ENCODE measurements at regions not wholly inside any gene's neighbourhood (a gene's known extent, or its start where the extent isn't known, plus 50 kb on each side); places are given as distances from the start of the nearest gene placed in this dataset.

- H3K9me3 ChIP-seq = no peaks in the 10 kb centered on the region
Measured at GRCh38 chr3:25895031-25895430, 105.1 kb downstream of the OXSM start.

GRCh38 chr3:25895443-25895842 is 105.6 kb downstream of the OXSM start:
- WGBS, 5 donors = 90 to 99% (median 94%) methylated on average over 3 of the region's 3 CpGs

More at GRCh38 chr3:25895031-25895430, 105.1 kb downstream of the OXSM start:
- Histone ChIP-seq H3K4me3 (no peak overlapping the region), H3K36me3 (no peaks in the 10 kb centered on the region), H3K4me1 (no peaks in the 10 kb centered on the region), H3K27ac (no peak overlapping the region), H3K27me3 (replicated peaks in 1 of 7) (no peaks in the 10 kb centered on the region)
- intact Hi-C loops (cut with DNase I; ENCODE audit: low total_unique reads) = no loop called here
- no peak for DNase-seq
- WGBS, 5 donors = 87 to 99% (median 93%) methylated on average over 2 of the region's 2 CpGs
- no peak for TF ChIP-seq POLR2A (IDR thresholded peaks at IDR 0.05)
- TF ChIP-seq POLR2AphosphoS5 (IDR thresholded peaks at IDR 0.05) = no peak
- TF ChIP-seq CTCF (IDR thresholded peaks at IDR 0.05 in 8 of 11, conservative IDR thresholded peaks at IDR 0.05 in 3 of 11) = no peak

GRCh38 chr3:25897019-25897418 is 107.1 kb downstream of the OXSM start:
- TF ChIP-seq POLR2A (IDR thresholded peaks at IDR 0.05) (no peak), POLR2AphosphoS5 (IDR thresholded peaks at IDR 0.05) (no peak), CTCF (IDR thresholded peaks at IDR 0.05 in 8 of 11, conservative IDR thresholded peaks at IDR 0.05 in 3 of 11) (no peak)
- no peak overlapping the region for H3K27ac ChIP-seq
- no peaks in the 10 kb centered on the region for H3K36me3 ChIP-seq
- no peaks in the 10 kb centered on the region for H3K27me3 ChIP-seq (replicated peaks in 1 of 7)
- no peak overlapping the region for H3K4me3 ChIP-seq
- no peak for DNase-seq
- no peaks in the 10 kb centered on the region for H3K9me3 ChIP-seq
- intact Hi-C loops (cut with DNase I; ENCODE audit: low total_unique reads) = no loop called here
- WGBS, 5 donors = 73 to 86% (median 79%) methylated on average over 6 of the region's 6 CpGs
- no peaks in the 10 kb centered on the region for H3K4me1 ChIP-seq

More at GRCh38 chr3:25895443-25895842, 105.6 kb downstream of the OXSM start:
- no peak overlapping the region for H3K4me3 ChIP-seq
- no peaks in the 10 kb centered on the region for H3K4me1 ChIP-seq
- intact Hi-C loops (cut with DNase I; ENCODE audit: low total_unique reads) = no loop called here
- no peak for TF ChIP-seq POLR2AphosphoS5 (IDR thresholded peaks at IDR 0.05)
- TF ChIP-seq POLR2A (IDR thresholded peaks at IDR 0.05) = no peak
- TF ChIP-seq CTCF (IDR thresholded peaks at IDR 0.05 in 8 of 11, conservative IDR thresholded peaks at IDR 0.05 in 3 of 11) = no peak
- no peak overlapping the region for H3K27ac ChIP-seq
- H3K27me3 ChIP-seq (replicated peaks in 1 of 7) = no peaks in the 10 kb centered on the region
- no peak for DNase-seq
- H3K36me3 ChIP-seq = no peaks in the 10 kb centered on the region
- no peaks in the 10 kb centered on the region for H3K9me3 ChIP-seq

DNA sequence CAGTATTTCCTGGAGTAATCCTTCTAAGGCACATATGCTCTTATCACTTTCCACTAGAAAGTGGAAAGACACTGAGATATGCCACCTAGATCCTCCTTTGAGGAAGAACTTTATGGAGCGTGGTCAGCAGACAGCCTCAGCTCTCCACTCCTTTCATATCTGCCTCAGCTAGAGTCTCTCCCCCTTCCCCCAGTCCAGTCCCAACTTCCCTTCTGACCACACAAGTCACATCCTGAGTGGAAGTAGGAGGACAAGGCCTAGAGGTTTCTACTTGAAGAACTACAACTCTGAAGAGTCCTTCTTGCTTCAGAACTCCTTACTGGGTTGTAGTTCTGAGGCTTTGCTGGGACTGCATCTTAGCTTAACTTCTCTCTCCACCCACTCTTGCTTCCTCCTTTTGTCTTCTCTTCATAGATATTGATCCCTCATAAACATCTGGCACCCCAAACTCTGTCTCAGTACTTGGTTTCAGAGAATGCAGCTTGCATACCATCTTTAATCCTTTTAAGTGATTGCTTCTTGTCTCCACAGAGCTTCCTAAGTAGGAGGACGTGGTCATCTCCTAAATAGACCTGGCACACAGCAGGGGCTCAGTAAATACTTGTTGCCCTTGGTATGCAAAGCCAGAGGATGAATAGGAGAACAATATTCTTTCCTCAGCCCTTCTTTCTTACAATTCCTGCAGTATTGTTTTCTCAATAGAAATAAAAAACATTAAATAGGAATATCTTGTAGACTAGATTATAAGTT is 109.6 kb downstream of the OXSM start:
- Histone ChIP-seq H3K4me3 (no peak overlapping the region), H3K27ac (no peak overlapping the region), H3K9me3 (no peaks in the 10 kb centered on the region), H3K4me1 (no peaks in the 10 kb centered on the region), H3K36me3 (no peaks in the 10 kb centered on the region), H3K27me3 (replicated peaks in 1 of 7) (no peaks in the 10 kb centered on the region)
- WGBS, 5 donors = 53 to 95% (median 73%) methylated on average over 2 of the region's 2 CpGs
- TF ChIP-seq CTCF (IDR thresholded peaks at IDR 0.05 in 8 of 11, conservative IDR thresholded peaks at IDR 0.05 in 3 of 11) = no peak
- no peak for TF ChIP-seq POLR2AphosphoS5 (IDR thresholded peaks at IDR 0.05)
- TF ChIP-seq POLR2A (IDR thresholded peaks at IDR 0.05) = no peak
- DNase-seq = no peak
- intact Hi-C loops (cut with DNase I; ENCODE audit: low total_unique reads) = no loop called here

Data from spleen (tissue), 11 donors.